ENCODE measurements at regions not wholly inside any gene's neighbourhood (a gene's known extent, or its start where the extent isn't known, plus 50 kb on each side); places are given as distances from the start of the nearest gene placed in this dataset.

DNA sequence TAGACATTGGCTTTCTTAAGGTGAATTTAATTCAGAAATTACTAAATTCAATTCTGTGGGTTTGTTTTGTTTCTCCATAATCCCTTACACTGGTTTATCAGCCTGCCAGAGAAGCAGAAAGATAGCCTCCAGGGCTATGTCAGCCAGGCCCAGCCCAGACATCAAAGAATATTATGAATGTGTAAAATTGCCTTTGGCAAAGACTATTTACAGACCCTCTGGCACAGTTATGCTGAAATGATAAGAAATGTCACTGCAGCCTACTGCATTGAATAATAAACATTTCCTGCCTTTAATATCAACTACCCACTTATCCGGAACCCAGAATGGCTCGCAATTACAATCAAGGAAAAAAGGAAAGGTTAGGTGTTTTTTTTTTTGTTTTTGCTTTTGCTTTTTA lies 562.5 kb upstream of the LRRC4C start:
- Histone ChIP-seq H3K27ac (ENCODE audit: extremely low read length, insufficient read depth, low read length) (no peak overlapping the region), H3K27me3 (ENCODE audit: control insufficient read depth in 1 of 2, insufficient read depth in 2 of 2, low read length in 2 of 2) (no peaks in the 10 kb centered on the region; a peak in 1 of 5 replicates), H3K9me3 (ENCODE audit: low read length) (peaks cover 83% of the 10 kb centered on the region), H3K79me2 (ENCODE audit: insufficient read depth, low read length) (no peaks in the 10 kb centered on the region), H2AFZ (ENCODE audit: low read length) (no peak overlapping the region), H3K36me3 (replicated peaks in 1 of 2; ENCODE audit: control insufficient read depth in 1 of 2, insufficient read depth in 2 of 2, low read length in 2 of 2) (no peaks in the 10 kb centered on the region), H3K9ac (ENCODE audit: insufficient read depth, low read depth, low read length) (no peak overlapping the region), H4K20me1 (ENCODE audit: insufficient read depth, low read length) (no peaks in the 10 kb centered on the region), H3K4me2 (ENCODE audit: low read depth, low read length) (no peak overlapping the region), H3K4me1 (ENCODE audit: insufficient read depth, low read length) (no peaks in the 10 kb centered on the region), H3K4me3 (replicated peaks in 1 of 3; ENCODE audit: insufficient read depth in 1 of 3, low read depth in 2 of 3, low read length in 3 of 3) (no peak overlapping the region)
- ATAC-seq (no peak), DNase-seq (ENCODE audit: low spot score) (no peak), FAIRE-seq (no peak)
- TF ChIP-seq, protein P1, sequence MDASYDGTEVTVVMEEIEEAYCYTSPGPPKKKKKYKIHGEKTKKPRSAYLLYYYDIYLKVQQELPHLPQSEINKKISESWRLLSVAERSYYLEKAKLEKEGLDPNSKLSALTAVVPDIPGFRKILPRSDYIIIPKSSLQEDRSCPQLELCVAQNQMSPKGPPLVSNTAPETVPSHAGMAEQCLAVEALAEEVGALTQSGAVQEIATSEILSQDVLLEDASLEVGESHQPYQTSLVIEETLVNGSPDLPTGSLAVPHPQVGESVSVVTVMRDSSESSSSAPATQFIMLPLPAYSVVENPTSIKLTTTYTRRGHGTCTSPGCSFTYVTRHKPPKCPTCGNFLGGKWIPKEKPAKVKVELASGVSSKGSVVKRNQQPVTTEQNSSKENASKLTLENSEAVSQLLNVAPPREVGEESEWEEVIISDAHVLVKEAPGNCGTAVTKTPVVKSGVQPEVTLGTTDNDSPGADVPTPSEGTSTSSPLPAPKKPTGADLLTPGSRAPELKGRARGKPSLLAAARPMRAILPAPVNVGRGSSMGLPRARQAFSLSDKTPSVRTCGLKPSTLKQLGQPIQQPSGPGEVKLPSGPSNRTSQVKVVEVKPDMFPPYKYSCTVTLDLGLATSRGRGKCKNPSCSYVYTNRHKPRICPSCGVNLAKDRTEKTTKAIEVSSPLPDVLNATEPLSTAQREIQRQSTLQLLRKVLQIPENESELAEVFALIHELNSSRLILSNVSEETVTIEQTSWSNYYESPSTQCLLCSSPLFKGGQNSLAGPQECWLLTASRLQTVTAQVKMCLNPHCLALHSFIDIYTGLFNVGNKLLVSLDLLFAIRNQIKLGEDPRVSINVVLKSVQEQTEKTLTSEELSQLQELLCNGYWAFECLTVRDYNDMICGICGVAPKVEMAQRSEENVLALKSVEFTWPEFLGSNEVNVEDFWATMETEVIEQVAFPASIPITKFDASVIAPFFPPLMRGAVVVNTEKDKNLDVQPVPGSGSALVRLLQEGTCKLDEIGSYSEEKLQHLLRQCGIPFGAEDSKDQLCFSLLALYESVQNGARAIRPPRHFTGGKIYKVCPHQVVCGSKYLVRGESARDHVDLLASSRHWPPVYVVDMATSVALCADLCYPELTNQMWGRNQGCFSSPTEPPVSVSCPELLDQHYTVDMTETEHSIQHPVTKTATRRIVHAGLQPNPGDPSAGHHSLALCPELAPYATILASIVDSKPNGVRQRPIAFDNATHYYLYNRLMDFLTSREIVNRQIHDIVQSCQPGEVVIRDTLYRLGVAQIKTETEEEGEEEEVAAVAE (CRISPR knock-in tag; IDR thresholded peaks at IDR 0.05; ENCODE audit: borderline replicate concordance): no peak
- no peak for TF ChIP-seq SP5 (CRISPR knock-in tag; IDR thresholded peaks at IDR 0.05; ENCODE audit: borderline replicate concordance, low read depth)
- no peak for TF ChIP-seq YEATS4 (CRISPR knock-in tag; IDR thresholded peaks at IDR 0.05; ENCODE audit: borderline replicate concordance)
- WGBS (ENCODE audit: low lambda C conversion rate): 37% methylated on average over 2 of the region's 2 CpGs
- in situ Hi-C loops (cut with HindIII; ENCODE audit: extremely low pct_ligation_motif_present, low pct_unique_long_range_greater_than_20kb) (no loop called here), intact Hi-C loops (cut with micrococcal nuclease; ENCODE audit: unreplicated experiment) (no loop called here)
- ChIA-PET CTCF (ENCODE audit: low intra/inter-chr PET ratio, low total read pairs) (no interaction called here), POLR2A (no interaction called here)
- no TSS peak for BruUV-seq (replicated peaks)

DNA sequence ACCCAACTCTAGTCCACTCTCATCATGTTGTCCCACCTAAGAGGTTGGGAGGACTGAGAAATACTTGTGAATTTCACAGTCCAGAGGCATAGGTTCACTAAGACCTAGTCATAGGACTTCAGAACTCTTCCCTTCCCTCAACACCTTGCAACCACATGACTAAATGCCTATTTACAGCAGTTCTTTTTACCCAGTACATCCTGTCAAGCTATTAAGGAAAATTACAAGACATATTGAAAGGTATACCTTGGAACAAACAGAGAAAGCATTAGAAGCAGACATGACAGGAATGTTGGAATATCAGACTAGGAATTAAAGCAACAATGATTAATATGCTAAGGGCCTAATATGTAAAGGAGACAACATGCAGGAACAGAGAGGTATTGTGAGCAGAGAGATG lies 563.8 kb upstream of the LRRC4C start:
- intact Hi-C loops (cut with micrococcal nuclease; ENCODE audit: unreplicated experiment) (no loop called here), in situ Hi-C loops (cut with HindIII; ENCODE audit: extremely low pct_ligation_motif_present, low pct_unique_long_range_greater_than_20kb) (no loop called here)
- no peak for ATAC-seq
- no peak overlapping the region for H2AFZ ChIP-seq (ENCODE audit: low read length)
- no peaks in the 10 kb centered on the region; a peak in 1 of 5 replicates for H3K27me3 ChIP-seq (ENCODE audit: control insufficient read depth in 1 of 2, insufficient read depth in 2 of 2, low read length in 2 of 2)
- no peak overlapping the region for H3K27ac ChIP-seq (ENCODE audit: extremely low read length, insufficient read depth, low read length)
- no peak for FAIRE-seq
- BruUV-seq (replicated peaks): no TSS peak
- H4K20me1 ChIP-seq (ENCODE audit: insufficient read depth, low read length): no peaks in the 10 kb centered on the region
- no peaks in the 10 kb centered on the region for H3K4me1 ChIP-seq (ENCODE audit: insufficient read depth, low read length)
- CTCF ChIA-PET (ENCODE audit: low intra/inter-chr PET ratio, low total read pairs): no interaction called here
- H3K9me3 ChIP-seq (ENCODE audit: low read length): peaks cover 81% of the 10 kb centered on the region
- H3K4me2 ChIP-seq (ENCODE audit: low read depth, low read length): no peak overlapping the region
- H3K9ac ChIP-seq (ENCODE audit: insufficient read depth, low read depth, low read length): no peak overlapping the region
- H3K4me3 ChIP-seq (replicated peaks in 1 of 3; ENCODE audit: insufficient read depth in 1 of 3, low read depth in 2 of 3, low read length in 3 of 3): no peak overlapping the region
- POLR2A ChIA-PET: no interaction called here
- H3K36me3 ChIP-seq (replicated peaks in 1 of 2; ENCODE audit: control insufficient read depth in 1 of 2, insufficient read depth in 2 of 2, low read length in 2 of 2): no peaks in the 10 kb centered on the region
- no peaks in the 10 kb centered on the region for H3K79me2 ChIP-seq (ENCODE audit: insufficient read depth, low read length)
- DNase-seq (ENCODE audit: low spot score): no peak
- TF ChIP-seq, protein P2, sequence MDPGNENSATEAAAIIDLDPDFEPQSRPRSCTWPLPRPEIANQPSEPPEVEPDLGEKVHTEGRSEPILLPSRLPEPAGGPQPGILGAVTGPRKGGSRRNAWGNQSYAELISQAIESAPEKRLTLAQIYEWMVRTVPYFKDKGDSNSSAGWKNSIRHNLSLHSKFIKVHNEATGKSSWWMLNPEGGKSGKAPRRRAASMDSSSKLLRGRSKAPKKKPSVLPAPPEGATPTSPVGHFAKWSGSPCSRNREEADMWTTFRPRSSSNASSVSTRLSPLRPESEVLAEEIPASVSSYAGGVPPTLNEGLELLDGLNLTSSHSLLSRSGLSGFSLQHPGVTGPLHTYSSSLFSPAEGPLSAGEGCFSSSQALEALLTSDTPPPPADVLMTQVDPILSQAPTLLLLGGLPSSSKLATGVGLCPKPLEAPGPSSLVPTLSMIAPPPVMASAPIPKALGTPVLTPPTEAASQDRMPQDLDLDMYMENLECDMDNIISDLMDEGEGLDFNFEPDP (CRISPR knock-in tag; conservative IDR thresholded peaks at IDR 0.05): no peak
- TF ChIP-seq FOXK1 (CRISPR knock-in tag; IDR thresholded peaks at IDR 0.05; ENCODE audit: borderline replicate concordance, low read depth): no peak
- TF ChIP-seq MAFG (CRISPR knock-in tag; IDR thresholded peaks at IDR 0.05): no peak
- no peak for TF ChIP-seq ZNF160 (CRISPR knock-in tag; IDR thresholded peaks at IDR 0.05)
- TF ChIP-seq MBD4 (IDR thresholded peaks at IDR 0.05; ENCODE audit: borderline replicate concordance, low read length): no peak
- no peak for TF ChIP-seq TAF15 (IDR thresholded peaks at IDR 0.05; ENCODE audit: low read depth, low read length, poor library complexity, severe bottlenecking)
- no peak for TF ChIP-seq ZNF317 (CRISPR knock-in tag; IDR thresholded peaks at IDR 0.05)
- no peak for TF ChIP-seq KLF6 (CRISPR knock-in tag; IDR thresholded peaks at IDR 0.05)
- TF ChIP-seq, protein P3, sequence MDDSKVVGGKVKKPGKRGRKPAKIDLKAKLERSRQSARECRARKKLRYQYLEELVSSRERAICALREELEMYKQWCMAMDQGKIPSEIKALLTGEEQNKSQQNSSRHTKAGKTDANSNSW (CRISPR knock-in tag; IDR thresholded peaks at IDR 0.05; ENCODE audit: borderline replicate concordance): no peak
- TF ChIP-seq, protein P4, sequence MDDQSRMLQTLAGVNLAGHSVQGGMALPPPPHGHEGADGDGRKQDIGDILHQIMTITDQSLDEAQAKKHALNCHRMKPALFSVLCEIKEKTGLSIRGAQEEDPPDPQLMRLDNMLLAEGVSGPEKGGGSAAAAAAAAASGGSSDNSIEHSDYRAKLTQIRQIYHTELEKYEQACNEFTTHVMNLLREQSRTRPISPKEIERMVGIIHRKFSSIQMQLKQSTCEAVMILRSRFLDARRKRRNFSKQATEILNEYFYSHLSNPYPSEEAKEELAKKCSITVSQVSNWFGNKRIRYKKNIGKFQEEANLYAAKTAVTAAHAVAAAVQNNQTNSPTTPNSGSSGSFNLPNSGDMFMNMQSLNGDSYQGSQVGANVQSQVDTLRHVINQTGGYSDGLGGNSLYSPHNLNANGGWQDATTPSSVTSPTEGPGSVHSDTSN (CRISPR knock-in tag; IDR thresholded peaks at IDR 0.05; ENCODE audit: borderline replicate concordance): no peak
